ENCODE measurements at regions not wholly inside any gene's neighbourhood (a gene's known extent, or its start where the extent isn't known, plus 50 kb on each side); places are given as distances from the start of the nearest gene placed in this dataset.

DNA sequence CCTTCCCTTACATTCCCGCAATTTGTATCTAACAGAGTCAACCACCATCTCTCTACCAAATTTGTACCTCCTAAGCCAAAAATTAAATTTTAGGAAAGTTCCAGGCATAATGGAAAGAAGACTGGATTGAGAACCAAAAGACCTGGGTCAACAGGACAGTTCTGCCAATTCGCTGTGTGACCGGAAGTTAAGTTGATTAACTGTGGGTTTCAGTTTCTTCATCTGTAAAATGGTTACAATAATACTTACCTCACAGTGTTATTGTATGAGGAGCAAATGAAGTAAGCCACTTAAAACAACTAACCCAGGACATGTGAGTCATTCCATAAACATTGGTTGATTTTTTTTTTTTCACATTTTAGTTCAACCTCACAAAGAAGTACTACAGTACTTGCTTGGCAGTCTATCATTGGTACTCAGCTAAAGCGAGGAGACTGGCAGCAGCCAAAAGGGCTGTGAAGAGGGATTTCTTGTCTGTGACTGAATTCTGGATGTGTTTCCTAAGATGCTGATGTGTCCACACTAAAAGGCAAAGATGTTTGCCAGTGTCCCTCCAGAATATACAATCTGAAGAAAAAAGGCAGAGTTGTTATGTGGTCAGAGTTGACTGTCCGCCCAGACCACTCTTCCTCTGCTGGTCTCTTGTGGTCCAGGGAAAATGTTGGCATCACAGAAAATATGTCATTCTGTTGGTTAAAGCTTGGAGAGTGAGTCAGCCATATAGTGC lies 198.6 kb downstream of the TLE1 start:
- no peak for DNase-seq (ENCODE audit: low read depth in 2 of 3, low spot score in 2 of 3)

DNA sequence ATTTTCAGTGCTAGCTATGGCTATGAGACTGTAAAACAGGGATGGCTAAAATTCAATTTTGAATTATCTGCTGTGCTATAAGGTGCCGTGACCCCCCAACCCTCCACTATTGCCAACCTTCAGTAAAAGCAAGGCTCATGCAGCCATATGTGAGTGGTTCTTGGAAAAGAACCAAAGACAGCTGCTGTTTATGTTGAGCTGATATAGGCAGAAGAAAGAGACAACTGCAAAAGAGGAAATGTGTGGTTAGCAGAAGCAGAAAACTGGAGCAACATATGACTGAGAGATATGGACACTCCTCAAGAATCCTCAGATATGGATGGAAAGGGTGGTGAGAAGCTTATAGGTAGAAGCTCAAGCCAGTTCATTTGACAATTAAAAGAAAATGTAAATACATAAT lies 200.3 kb downstream of the TLE1 start:
- DNase-seq (ENCODE audit: low read depth in 2 of 3, low spot score in 2 of 3): peak in 2 of 3 donors; percentile 5 to 8

DNA sequence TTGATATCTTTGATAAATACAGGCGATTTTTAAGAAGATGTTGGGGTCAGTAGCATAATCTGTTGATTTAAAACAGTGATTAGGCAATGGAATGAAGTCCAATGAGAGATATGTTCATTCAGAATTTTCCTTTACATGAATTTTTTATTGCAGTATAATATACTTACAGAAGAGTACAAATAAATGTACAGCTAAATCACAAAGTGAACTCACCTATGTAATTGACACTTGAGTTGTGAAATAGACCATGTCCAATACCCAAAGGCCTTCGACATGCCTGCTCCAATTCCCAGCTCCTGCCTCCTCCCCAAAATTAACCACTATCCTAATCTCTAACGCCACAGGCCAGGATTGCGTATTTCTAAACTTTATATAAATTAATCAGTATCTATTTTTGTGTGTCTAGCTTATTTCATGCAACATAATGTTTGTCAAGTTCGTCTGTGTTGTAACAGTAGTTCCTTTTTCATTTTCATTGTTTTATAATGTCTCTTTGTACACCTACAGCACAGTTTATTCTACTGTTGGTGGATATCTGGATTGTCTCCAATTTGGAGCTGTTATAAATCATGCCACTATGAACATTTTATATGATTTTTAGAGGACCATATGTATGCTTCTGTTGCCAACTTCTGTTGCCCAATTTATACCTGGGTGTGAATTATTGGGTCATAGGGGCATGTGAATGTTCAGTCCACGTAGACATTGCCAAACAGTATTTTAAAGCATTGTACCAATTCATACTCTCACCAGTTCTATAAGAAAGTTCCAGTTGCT lies 208.3 kb downstream of the TLE1 start:
- DNase-seq (ENCODE audit: low read depth in 2 of 3, low spot score in 2 of 3): no peak

DNA sequence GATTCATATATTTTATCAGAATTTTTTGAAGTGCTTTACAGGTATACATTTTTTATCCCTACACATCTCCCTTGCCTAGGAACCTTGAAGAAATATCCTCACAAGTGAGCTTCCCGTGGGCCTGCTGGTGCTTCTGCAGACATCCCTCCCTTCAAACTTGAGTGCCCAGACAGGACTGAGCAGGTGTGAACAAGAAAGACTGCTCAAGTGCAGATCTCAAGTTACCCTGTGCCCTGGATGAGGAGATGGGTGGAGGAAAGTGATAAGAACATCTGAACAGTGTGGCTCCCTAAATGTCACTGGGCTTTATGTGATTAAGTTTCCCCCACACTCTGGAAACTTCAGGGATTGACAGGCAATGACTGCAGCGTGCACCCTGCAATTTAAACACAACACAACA lies 209.8 kb downstream of the TLE1 start:
- no peak for DNase-seq (ENCODE audit: low read depth in 2 of 3, low spot score in 2 of 3)

DNA sequence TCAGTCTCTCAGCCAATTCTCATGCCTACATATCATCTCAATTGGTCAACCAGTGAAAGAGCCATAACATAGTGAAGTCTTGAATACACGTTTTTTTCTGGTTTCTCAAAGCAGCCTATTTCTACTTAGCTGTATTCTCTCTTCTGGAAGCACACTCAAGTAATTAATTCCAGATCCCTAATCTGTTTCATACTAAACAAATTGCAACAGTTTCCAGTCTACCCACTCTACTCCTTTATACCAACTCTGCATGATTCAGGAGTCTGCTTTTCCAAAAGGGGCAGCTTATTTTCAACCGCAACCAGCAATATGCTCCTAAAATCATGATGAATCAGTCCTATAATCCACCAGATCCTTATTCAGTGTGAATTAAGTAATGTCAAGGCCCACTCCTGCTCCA lies 211.7 kb downstream of the TLE1 start:
- DNase-seq (ENCODE audit: low read depth in 2 of 3, low spot score in 2 of 3): no peak

DNA sequence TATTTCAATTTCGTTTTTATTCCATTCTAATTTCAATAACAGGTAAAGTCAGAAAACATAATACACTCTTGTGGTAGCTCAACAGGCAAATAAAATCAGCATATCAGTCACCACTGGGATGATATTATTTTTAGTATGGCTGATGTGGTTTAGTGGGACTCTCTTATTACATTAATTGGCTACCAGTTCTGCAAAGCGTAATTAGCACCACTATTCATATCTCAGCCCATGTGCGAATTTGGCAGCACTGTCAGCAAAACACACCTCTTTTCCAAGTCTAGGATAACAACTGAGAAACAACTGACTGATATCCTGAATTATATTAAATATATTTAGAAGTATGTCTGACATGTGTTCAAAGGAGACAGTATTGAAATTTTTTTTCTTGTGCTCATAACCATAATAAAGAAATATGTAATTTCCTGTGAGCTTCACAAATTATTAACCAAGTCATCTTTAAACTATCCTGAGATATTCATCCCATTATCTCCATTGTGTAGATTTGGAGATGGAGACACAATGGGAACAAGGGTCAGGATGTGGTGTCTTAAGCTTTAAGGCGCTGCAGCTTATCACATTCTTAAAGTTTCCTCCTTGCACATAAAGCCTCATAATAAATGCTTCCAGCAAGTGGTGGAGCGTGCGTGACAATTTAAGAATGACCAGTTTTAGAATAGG lies 212.4 kb downstream of the TLE1 start:
- no peak for DNase-seq (ENCODE audit: low read depth in 2 of 3, low spot score in 2 of 3)

DNA sequence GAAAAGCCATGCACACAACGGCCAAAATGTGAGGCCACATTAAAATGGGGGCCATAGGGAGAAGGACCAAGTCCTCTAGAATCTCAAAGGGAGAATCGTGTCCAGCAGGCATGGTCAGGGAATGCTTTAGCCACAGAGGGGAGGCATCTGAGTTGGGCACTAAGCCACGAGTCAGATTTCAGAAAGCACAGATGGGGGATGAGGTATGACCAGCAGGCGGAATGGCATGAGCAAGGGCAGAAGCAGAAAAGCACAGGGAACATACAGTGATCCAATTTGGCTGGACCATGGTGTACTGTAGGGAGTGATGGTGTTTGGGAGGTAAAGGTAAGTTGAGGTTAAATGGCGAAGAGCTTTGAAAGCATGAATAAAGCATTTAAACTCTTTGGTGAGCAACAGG lies 214.6 kb downstream of the TLE1 start:
- no peak for DNase-seq (ENCODE audit: low read depth in 2 of 3, low spot score in 2 of 3)

DNA sequence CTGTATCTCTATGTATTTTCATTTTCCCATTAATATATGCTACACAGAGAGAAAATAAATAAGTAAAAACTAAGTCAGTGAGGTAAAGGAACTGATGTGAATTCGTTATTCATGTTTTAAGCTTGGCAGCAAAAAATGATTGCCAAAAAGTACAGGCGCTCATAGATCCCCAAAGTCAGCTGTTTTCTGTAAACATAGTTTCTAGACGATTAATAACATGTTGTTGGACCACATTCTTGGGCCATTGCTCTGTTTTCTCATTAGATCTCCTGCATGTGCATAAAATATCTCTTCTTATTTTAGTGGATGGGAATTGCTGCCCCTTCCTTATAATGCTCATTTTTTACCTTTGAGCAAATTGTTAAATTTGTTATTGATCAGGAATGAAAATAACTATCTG lies 215.2 kb downstream of the TLE1 start:
- DNase-seq (ENCODE audit: low read depth in 2 of 3, low spot score in 2 of 3): no peak

DNA sequence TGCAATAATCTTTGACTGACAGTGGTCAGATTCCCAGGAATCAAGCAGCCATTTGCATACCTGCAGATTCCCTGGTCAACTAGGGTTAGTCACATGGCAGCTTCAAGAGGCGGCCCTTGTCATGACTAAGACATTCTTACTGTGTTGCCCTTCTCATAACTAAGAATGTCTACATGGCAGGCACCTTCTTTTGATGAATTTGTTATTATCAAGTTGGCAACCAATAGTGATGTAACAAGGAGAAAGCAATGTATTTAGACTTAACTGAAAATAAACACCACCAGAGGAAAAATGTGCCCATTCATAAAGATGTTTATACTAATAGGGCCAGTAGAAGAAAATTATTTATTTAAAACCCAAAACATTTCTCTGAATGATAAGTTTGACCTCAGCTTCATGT lies 215.6 kb downstream of the TLE1 start:
- no peak for DNase-seq (ENCODE audit: low read depth in 2 of 3, low spot score in 2 of 3)

DNA sequence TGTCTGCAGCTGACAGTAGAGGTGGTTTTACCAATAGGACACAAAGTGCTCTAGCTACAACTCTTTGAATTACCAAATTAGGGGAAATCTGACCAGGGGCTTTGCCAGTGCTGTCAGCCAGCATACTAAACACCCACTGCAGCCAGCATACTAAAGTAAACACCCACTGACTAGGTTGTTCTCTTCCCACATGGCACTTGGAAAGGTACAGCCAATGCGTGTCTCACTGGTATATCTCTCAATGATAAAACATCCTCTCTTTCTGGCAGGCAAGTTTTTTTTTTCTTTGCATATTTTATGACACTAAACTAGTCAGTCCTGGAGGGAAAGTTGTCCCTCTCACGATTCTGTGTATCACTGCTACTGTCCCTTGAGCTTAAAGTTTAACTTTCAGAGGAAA lies 216.1 kb downstream of the TLE1 start:
- no peak for DNase-seq (ENCODE audit: low read depth in 2 of 3, low spot score in 2 of 3)

DNA sequence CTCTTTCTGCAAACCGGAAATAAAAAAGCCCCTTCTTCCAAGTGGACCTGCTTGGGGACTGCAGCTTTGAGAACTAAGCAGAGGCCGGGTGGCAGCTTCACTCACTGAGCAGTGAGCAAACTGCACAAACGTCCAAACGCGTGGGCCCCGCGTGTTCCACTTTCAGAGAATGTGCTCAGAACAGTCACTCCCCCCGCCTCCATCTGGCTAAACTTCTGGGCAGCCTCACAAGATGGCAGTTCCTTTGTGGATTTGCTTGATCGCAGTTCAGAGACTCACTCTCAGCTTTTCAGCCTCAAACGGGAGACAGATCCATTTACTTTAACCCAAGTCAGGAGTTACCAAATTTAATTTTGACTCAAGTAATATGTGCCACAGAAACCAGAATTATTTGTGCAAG lies 216.6 kb downstream of the TLE1 start:
- no peak for DNase-seq (ENCODE audit: low read depth in 2 of 3, low spot score in 2 of 3)

DNA sequence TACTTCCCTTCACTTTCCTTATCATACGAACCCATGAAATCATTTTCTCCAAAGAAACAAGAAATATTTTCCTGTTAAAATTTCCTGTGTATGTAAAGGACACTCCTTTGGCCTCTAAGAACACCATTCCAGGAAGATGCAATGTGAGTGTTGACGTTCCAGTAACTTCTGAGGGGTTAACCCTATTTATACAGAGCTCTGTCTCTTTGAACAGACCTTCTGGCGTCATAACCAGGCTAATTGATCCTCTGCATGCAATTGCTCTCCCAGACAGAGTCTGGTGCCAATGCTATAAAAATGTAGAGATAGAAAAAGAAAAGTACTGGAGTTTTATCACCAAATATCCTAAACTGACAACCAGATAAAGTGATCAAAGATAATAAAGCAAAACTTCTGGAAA lies 218.5 kb downstream of the TLE1 start:
- DNase-seq (ENCODE audit: low read depth in 2 of 3, low spot score in 2 of 3): no peak

DNA sequence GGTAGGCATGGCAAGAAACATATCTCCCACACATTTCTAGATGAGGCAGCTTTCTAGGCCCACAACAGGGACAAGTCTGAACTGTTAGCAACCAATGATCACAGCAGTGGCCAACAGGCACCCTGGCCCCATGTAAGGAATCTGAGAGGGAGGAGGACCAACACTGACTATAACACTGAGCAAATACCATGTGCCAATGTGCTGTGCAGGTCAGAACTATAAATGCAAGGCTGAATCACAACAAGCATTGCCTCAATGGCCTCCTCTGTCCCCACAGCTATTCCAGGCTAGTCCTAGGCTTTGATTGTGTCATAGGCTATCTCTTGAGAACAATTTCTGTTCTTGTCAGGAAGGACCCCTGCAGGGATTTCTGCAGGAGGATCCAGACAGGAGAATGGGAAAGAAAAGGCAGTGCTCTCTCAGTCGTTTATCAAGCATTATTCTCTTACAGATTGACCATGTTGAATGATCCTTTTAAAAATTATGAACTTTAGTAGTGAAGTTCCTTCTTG lies 221.2 kb downstream of the TLE1 start:
- DNase-seq (ENCODE audit: low read depth in 2 of 3, low spot score in 2 of 3): no peak

DNA sequence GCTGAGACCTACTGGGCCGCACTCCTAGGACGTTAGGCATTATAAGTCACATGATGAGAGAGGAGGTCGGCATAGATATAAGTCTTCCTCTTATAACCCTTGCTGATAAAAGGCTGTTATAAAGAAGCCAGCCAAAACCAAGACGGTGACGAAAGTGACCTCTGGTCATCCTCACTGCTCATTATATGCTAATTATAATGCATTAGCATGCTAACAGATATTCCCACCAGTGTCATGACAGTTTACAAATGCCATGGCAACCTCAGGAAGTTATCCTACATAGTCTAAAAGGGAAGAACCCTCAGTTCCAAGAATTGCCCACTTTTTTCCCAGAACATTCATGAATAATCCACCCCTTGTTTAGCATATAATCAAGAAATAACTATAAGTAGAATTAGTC lies 222.4 kb downstream of the TLE1 start:
- DNase-seq (ENCODE audit: low read depth in 2 of 3, low spot score in 2 of 3): no peak

DNA sequence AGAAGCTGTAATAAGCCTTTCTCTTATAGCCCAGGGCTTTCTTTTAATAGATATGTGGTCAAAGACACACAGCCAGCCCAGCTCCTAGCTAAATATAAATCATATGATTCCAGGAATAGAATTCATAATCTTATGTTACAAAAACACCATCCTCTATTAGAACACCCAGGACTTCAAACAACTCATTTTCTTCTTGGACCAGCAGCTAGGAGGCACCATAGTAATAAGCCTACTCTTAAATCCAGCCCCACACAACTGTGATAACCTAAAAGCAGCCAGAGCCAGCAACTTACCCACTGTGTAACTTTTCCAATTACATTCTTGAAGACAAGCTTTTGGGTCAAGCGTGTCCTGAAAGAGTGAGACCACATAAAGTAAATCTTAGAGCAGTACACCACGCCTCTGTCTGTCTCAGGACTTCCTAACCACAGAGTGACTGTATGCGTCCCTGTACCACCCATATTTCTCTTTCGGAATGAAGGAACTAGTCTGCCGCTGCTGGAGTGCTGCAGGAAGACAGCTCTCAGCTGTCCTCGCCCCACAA lies 223.8 kb downstream of the TLE1 start:
- DNase-seq (ENCODE audit: low read depth in 2 of 3, low spot score in 2 of 3): peak in 2 of 3 donors; percentile 0 to 9

DNA sequence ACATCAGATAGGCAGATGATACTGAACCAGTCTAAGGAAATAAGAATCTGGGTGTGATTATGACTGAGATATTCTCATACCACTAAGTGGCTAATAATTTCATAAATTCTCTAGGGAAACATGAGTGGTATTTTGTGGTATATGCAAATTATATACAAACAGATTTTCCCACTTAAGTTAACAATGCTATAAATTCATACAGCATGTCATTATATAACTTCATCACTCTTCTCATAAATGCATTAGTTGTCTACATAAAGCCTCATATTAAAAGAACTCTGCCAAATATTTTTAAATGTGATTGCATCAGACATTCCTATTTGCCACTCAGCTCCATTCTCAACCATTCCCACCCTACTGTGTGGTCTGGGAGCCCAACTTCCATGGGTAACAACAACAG lies 226.5 kb downstream of the TLE1 start:
- DNase-seq (ENCODE audit: low read depth in 2 of 3, low spot score in 2 of 3): no peak

DNA sequence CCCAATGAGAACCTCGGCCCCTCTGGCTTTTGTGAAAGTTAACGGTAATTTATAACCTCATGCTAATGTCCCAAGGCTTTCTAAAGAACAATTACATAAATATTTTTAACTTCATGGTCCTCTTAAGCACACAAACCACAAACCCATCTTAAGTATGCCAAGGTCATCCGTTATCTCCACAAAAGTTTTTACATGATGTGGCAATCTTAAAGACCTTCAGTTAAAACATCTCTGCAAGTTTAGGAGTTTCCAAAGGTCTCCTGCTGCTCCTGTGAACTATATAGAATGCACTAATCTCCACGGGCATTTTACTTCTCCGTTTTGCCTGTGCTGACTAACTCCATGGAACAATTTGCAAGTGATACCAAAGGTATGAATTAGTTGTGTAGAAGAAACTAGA lies 228.2 kb downstream of the TLE1 start:
- no peak for DNase-seq (ENCODE audit: low read depth in 2 of 3, low spot score in 2 of 3)

DNA sequence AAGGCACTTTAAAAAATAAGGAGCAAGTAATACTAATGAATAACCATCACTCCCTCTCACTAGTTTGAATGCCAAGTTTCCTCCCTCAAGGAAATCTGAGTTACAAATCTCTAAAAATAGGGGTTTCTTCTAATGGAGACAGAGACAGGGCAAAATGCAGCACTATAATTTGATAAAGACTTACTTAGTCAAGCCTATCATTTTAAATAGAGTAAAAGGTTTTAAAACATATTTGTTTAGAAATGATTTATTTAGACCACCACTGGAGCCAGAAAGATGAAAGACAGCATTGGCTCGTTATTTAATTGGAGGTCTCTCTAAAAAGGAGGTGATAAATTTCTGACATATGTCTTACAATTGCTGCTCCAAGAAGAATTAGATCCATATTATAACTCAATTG lies 228.7 kb downstream of the TLE1 start:
- no peak for DNase-seq (ENCODE audit: low read depth in 2 of 3, low spot score in 2 of 3)

DNA sequence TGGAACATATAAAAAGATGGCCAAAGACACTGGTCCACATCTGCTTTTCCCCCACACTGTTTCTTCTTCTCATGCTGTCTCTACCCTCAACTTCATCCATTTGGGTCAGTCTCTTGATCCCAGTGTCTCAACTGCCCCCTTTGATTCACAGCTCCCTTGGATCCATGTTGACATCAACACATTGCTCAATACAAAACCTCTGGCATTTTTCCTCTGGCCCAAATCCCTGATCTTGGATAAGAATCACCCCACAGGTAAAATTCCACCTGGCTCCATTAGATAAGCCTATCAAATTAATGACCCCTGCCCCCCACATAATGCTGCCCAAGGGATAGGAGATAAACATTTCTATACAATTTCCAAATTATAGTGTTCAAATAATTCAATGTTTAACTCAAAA lies 229.8 kb downstream of the TLE1 start:
- DNase-seq (ENCODE audit: low read depth in 2 of 3, low spot score in 2 of 3): no peak

DNA sequence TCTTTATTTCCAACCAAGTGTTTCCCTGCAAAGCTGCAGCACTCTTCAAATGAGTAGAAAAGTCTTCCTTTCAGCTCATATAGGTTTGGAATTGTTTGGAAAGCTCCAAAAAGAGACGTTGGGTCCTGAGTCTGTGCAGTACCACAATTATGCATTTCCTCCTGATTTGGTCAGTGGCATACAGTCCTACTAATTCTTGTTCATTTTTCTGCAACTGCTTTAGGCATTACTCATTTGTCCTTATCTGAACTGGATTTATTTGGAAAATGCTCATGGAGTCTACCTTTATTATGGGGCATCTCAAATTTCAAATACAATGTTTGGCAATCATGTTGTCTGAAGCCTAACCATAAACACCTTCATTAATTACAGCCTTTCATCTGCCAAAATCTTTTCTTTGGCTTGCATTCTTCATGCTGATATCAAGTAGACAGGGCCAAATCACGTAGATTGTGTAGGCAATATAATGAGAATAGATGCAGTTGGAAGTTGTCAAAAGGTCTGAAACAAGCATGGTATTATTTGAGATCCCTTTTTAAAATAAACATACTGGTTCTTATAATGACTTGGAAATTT lies 232.8 kb downstream of the TLE1 start:
- no peak for DNase-seq (ENCODE audit: low read depth in 2 of 3, low spot score in 2 of 3)
